ENCODE measurements at regions not wholly inside any gene's neighbourhood (a gene's known extent, or its start where the extent isn't known, plus 50 kb on each side); places are given as distances from the start of the nearest gene placed in this dataset.

DNA sequence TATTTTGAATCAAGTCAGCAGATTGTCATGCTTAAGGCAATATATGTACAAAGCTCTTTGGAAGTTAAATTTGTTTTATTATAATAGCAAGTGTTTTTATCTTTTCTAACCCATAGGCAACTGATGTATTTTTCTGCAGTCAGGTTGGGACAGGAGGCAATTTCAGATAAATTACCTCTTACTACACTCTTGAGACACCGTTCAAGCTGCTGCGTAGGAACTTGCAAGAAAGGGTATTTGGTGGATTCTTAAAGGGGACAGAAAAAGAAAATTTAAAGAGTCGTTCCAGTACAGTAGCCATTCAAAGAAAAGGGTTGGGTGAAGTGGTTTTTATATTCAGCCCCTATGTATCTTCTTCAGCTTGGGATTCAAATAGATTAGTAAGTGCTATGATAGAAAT is 112.4 kb upstream of the APC start:
- no peaks in the 10 kb centered on the region for H3F3A ChIP-seq (replicated peaks; ENCODE audit: low read depth)
- no peaks in the 10 kb centered on the region for H3K9me3 Mint-ChIP-seq
- no peaks in the 10 kb centered on the region for H3K36me3 ChIP-seq (ENCODE audit: insufficient read depth)
- H3K79me2 ChIP-seq (replicated peaks; ENCODE audit: insufficient read depth), result no peaks in the 10 kb centered on the region
- H3K27ac Mint-ChIP-seq, result no peak overlapping the region
- no peaks in the 10 kb centered on the region for H3K9me2 ChIP-seq (ENCODE audit: insufficient read depth)
- no peak overlapping the region for H3K4me3 Mint-ChIP-seq
- no peaks in the 10 kb centered on the region for H4K20me1 ChIP-seq (replicated peaks; ENCODE audit: insufficient read depth)
- no peak overlapping the region for H2AFZ ChIP-seq
- no peak for DNase-seq (ENCODE audit: low spot score)
- peaks cover 15% of the 10 kb centered on the region; the same call in 1 of the 2 replicates for H3K4me1 ChIP-seq (ENCODE audit: insufficient read depth)
- TF ChIP-seq POLR2AphosphoS5 (IDR thresholded peaks at IDR 0.05; ENCODE audit: low read depth), result no peak
- TF ChIP-seq, protein P1, sequence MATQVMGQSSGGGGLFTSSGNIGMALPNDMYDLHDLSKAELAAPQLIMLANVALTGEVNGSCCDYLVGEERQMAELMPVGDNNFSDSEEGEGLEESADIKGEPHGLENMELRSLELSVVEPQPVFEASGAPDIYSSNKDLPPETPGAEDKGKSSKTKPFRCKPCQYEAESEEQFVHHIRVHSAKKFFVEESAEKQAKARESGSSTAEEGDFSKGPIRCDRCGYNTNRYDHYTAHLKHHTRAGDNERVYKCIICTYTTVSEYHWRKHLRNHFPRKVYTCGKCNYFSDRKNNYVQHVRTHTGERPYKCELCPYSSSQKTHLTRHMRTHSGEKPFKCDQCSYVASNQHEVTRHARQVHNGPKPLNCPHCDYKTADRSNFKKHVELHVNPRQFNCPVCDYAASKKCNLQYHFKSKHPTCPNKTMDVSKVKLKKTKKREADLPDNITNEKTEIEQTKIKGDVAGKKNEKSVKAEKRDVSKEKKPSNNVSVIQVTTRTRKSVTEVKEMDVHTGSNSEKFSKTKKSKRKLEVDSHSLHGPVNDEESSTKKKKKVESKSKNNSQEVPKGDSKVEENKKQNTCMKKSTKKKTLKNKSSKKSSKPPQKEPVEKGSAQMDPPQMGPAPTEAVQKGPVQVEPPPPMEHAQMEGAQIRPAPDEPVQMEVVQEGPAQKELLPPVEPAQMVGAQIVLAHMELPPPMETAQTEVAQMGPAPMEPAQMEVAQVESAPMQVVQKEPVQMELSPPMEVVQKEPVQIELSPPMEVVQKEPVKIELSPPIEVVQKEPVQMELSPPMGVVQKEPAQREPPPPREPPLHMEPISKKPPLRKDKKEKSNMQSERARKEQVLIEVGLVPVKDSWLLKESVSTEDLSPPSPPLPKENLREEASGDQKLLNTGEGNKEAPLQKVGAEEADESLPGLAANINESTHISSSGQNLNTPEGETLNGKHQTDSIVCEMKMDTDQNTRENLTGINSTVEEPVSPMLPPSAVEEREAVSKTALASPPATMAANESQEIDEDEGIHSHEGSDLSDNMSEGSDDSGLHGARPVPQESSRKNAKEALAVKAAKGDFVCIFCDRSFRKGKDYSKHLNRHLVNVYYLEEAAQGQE (IDR thresholded peaks at IDR 0.05; ENCODE audit: unreplicated experiment), result no peak
- TF ChIP-seq, protein P2, sequence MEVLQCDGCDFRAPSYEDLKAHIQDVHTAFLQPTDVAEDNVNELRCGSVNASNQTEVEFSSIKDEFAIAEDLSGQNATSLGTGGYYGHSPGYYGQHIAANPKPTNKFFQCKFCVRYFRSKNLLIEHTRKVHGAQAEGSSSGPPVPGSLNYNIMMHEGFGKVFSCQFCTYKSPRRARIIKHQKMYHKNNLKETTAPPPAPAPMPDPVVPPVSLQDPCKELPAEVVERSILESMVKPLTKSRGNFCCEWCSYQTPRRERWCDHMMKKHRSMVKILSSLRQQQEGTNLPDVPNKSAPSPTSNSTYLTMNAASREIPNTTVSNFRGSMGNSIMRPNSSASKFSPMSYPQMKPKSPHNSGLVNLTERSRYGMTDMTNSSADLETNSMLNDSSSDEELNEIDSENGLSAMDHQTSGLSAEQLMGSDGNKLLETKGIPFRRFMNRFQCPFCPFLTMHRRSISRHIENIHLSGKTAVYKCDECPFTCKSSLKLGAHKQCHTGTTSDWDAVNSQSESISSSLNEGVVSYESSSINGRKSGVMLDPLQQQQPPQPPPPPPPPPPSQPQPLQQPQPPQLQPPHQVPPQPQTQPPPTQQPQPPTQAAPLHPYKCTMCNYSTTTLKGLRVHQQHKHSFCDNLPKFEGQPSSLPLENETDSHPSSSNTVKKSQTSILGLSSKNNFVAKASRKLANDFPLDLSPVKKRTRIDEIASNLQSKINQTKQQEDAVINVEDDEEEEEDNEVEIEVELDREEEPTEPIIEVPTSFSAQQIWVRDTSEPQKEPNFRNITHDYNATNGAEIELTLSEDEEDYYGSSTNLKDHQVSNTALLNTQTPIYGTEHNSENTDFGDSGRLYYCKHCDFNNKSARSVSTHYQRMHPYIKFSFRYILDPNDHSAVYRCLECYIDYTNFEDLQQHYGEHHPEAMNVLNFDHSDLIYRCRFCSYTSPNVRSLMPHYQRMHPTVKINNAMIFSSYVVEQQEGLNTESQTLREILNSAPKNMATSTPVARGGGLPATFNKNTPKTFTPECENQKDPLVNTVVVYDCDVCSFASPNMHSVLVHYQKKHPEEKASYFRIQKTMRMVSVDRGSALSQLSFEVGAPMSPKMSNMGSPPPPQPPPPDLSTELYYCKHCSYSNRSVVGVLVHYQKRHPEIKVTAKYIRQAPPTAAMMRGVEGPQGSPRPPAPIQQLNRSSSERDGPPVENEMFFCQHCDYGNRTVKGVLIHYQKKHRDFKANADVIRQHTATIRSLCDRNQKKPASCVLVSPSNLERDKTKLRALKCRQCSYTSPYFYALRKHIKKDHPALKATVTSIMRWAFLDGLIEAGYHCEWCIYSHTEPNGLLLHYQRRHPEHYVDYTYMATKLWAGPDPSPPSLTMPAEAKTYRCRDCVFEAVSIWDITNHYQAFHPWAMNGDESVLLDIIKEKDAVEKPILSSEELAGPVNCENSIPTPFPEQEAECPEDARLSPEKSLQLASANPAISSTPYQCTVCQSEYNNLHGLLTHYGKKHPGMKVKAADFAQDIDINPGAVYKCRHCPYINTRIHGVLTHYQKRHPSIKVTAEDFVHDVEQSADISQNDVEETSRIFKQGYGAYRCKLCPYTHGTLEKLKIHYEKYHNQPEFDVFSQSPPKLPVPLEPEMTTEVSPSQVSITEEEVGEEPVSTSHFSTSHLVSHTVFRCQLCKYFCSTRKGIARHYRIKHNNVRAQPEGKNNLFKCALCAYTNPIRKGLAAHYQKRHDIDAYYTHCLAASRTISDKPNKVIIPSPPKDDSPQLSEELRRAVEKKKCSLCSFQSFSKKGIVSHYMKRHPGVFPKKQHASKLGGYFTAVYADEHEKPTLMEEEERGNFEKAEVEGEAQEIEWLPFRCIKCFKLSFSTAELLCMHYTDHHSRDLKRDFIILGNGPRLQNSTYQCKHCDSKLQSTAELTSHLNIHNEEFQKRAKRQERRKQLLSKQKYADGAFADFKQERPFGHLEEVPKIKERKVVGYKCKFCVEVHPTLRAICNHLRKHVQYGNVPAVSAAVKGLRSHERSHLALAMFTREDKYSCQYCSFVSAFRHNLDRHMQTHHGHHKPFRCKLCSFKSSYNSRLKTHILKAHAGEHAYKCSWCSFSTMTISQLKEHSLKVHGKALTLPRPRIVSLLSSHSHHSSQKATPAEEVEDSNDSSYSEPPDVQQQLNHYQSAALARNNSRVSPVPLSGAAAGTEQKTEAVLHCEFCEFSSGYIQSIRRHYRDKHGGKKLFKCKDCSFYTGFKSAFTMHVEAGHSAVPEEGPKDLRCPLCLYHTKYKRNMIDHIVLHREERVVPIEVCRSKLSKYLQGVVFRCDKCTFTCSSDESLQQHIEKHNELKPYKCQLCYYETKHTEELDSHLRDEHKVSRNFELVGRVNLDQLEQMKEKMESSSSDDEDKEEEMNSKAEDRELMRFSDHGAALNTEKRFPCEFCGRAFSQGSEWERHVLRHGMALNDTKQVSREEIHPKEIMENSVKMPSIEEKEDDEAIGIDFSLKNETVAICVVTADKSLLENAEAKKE (CRISPR knock-in tag; IDR thresholded peaks at IDR 0.05), result no peak
- TF ChIP-seq JUNB (IDR thresholded peaks at IDR 0.05; ENCODE audit: unreplicated experiment), result no peak
- no peak for TF ChIP-seq ZNF114 (CRISPR knock-in tag; IDR thresholded peaks at IDR 0.05)
- no peak for TF ChIP-seq CREB1 (CRISPR knock-in tag; IDR thresholded peaks at IDR 0.05; ENCODE audit: low read depth)
- TF ChIP-seq EZH2phosphoT487 (IDR thresholded peaks at IDR 0.05; ENCODE audit: unreplicated experiment), result no peak
- TF ChIP-seq NANOG (IDR thresholded peaks at IDR 0.05; ENCODE audit: borderline replicate concordance), result no peak
- TF ChIP-seq, protein P3, sequence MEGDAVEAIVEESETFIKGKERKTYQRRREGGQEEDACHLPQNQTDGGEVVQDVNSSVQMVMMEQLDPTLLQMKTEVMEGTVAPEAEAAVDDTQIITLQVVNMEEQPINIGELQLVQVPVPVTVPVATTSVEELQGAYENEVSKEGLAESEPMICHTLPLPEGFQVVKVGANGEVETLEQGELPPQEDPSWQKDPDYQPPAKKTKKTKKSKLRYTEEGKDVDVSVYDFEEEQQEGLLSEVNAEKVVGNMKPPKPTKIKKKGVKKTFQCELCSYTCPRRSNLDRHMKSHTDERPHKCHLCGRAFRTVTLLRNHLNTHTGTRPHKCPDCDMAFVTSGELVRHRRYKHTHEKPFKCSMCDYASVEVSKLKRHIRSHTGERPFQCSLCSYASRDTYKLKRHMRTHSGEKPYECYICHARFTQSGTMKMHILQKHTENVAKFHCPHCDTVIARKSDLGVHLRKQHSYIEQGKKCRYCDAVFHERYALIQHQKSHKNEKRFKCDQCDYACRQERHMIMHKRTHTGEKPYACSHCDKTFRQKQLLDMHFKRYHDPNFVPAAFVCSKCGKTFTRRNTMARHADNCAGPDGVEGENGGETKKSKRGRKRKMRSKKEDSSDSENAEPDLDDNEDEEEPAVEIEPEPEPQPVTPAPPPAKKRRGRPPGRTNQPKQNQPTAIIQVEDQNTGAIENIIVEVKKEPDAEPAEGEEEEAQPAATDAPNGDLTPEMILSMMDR (conservative IDR thresholded peaks at IDR 0.05; ENCODE audit: low read depth in 2 of 2), result no peak
- TF ChIP-seq STAT1 (IDR thresholded peaks at IDR 0.05; ENCODE audit: unreplicated experiment), result no peak
- TF ChIP-seq, protein P4, sequence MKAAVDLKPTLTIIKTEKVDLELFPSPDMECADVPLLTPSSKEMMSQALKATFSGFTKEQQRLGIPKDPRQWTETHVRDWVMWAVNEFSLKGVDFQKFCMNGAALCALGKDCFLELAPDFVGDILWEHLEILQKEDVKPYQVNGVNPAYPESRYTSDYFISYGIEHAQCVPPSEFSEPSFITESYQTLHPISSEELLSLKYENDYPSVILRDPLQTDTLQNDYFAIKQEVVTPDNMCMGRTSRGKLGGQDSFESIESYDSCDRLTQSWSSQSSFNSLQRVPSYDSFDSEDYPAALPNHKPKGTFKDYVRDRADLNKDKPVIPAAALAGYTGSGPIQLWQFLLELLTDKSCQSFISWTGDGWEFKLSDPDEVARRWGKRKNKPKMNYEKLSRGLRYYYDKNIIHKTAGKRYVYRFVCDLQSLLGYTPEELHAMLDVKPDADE (IDR thresholded peaks at IDR 0.05), result no peak
- TF ChIP-seq EZH2 (IDR thresholded peaks at IDR 0.05; ENCODE audit: low read depth, unreplicated experiment), result no peak
- TF ChIP-seq ZNF331 (CRISPR knock-in tag; IDR thresholded peaks at IDR 0.05; ENCODE audit: low read depth), result no peak
- H3K36me3 Mint-ChIP-seq (ENCODE audit: low read depth), result no peaks in the 10 kb centered on the region
- H3K27me3 Mint-ChIP-seq (ENCODE audit: insufficient read depth, low read depth, poor library complexity), result no peaks in the 10 kb centered on the region
- H3K4me3 ChIP-seq, result no peak overlapping the region
- no peak for ATAC-seq
- H3K27ac ChIP-seq (ENCODE audit: low read depth), result no peak overlapping the region
- H3K4me2 ChIP-seq, result no peak overlapping the region
- H3K4me1 Mint-ChIP-seq, result peaks cover 15% of the 10 kb centered on the region
- H3K27me3 ChIP-seq (ENCODE audit: insufficient read depth), result no peaks in the 10 kb centered on the region

Measured in GM23338 (cell line).